ENCODE measurements at regions not wholly inside any gene's neighbourhood (a gene's known extent, or its start where the extent isn't known, plus 50 kb on each side); places are given as distances from the start of the nearest gene placed in this dataset.

- TF ChIP-seq PATZ1 (CRISPR knock-in tag; IDR thresholded peaks at IDR 0.05; ENCODE audit: borderline replicate concordance) (no peak), RARB (CRISPR knock-in tag; IDR thresholded peaks at IDR 0.05) (no peak), ZFP3 (CRISPR knock-in tag; IDR thresholded peaks at IDR 0.05) (no peak), SNAI2 (CRISPR knock-in tag; IDR thresholded peaks at IDR 0.05) (no peak), ZC3H10 (CRISPR knock-in tag; IDR thresholded peaks at IDR 0.05) (no peak), TSHZ2 (CRISPR knock-in tag; IDR thresholded peaks at IDR 0.05) (no peak), ARNTL (CRISPR knock-in tag; IDR thresholded peaks at IDR 0.05; ENCODE audit: borderline replicate concordance, low read depth) (no peak), CREB5 (CRISPR knock-in tag; IDR thresholded peaks at IDR 0.05; ENCODE audit: low read depth) (no peak)
These were observed 90.2 kb upstream of the RIPOR2 start for GRCh38 chr6:25025919-25026301.

Measured in SK-N-SH treated with all-trans-retinoic acid at 6 μM for 48 hours (cell line).